HG03432 (cell line): ENCODE measurements at regions not wholly inside any gene's neighbourhood (a gene's known extent, or its start where the extent isn't known, plus 50 kb on each side); places are given as distances from the start of the nearest gene placed in this dataset.
A peak's percentile ranks its signal among the peaks of the same experiment; 100 is the strongest.

Experiments used
- ATAC-seq: cut with Tn5 transposase; IDR thresholded peaks from one replicate; pipeline ENCODE4 v1.9.1; 2021; ENCODE audit warnings: mild to moderate bottlenecking, moderate library complexity; ENCODE audit not compliant: unreplicated experiment

DNA sequence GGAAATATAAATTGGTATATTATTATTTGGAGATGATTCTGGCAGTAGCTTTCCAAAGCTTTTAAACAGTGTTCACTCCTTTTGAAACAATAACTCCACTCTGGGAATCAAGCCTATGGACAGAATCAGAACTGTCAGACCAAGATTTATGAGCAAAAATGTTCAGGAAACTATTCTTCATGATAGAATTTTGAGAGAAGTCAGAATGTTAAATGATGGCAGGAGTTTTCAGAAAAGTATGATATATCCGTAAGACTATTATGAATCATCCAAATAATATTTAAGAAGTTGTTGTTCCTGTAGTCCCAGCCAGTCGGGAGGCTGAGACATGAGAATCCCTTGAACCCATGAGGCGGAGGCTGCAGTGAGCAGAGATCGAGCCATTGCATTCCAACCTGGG lies 50.5 kb upstream of the ADGRG2 start:
- ATAC-seq, result no peak

DNA sequence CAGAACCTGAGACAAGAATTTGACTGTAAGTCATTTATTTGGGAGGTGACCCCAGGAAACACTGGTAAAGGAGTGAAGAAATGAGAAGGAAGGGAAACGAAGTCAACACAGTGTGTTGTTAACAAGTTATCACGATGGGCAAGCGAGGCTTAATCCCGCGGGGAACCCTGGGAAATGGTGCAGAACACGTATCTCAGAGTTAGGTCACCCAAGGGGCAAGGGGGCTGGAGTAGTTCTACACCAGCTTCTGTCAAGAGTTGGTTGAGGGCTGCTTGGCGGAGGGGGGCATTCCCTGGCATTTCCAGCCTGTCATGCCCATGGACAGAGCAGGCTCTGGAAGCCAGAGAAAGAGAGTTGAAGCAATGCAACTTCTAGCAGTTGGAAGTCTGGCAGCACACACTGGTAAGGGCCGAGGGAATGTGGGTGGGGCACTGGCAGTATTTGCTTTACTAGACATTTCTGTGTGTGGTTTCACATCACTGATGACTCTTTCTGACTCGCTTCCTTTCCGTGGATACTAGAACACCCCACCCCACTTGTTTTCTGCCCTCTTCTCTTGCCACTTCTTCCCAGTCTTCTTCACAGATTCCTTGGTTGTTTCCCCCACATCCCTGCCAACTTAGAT lies 52.2 kb upstream of the ADGRG2 start:
- ATAC-seq, result no peak

DNA sequence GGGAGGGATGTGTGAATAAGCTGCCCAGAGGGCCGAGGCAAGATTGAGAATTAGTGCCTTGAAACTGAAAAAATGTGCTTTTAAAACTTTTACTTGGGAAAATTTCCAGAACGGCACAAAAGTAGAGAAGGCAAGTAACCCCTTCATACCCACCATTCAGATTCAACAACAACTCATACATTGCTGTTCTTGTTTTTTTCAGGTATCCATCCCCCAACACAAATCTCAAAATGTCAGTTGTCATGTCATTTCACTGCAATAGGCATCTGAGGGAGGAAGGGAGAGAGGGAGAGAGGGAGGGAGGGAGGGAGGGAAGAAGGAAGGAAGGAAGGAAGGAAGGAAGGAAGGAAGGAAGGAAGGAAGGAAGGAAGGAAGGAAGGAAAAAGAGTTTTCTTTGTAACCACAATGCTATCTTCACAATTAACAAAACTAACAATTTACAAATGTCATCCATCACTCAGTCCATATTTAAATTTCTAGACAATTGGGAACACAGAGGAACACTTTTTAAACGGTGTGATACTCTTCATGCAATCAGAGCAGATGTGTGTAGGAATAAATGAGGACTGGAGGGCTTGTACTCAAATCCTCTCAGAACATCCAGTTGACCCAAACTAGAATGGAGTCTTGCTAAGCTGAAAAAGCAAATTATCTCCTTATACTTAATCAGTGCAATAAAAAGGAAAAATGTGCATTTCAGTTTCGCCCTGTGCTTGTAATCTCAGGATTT lies 54.8 kb upstream of the ADGRG2 start:
- no peak for ATAC-seq

DNA sequence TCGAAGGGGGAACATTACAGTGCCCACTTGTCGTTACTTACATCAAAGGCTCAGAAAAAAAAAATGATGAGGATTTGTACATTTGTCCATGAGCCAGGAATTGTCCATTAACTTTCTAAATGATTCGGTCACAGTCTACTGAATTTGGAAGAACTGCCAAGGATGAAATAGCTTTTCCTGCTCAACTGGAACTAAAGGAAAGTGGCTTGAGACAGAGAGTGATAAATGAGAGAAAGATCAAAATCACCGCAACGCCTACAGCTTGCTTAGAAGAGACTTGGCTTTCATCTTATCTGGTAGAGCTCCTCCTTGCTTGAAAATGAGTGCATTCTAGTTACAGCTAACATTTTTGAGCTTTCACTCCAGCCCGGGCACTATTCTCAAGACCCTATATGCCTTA lies 55.5 kb upstream of the ADGRG2 start:
- no peak for ATAC-seq

DNA sequence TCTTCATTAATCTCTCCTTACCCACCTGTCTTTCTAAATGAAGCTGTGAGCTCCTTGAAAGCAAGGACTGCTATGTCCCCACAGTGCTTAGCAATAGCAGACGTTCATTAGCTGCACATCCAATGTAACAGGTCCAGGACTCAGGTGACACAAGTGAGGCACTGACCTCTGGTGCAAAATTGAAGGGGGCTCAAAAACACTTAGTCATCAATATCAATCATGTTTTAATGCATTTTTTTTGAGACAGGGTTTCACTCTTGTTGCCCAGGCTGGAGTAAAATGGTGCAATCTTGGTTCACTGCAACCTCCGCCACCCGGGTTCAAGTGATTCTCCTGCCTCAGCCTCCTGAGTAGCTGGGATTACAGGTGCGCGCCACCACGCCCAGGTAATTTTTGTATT lies 56.1 kb upstream of the ADGRG2 start:
- no peak for ATAC-seq

DNA sequence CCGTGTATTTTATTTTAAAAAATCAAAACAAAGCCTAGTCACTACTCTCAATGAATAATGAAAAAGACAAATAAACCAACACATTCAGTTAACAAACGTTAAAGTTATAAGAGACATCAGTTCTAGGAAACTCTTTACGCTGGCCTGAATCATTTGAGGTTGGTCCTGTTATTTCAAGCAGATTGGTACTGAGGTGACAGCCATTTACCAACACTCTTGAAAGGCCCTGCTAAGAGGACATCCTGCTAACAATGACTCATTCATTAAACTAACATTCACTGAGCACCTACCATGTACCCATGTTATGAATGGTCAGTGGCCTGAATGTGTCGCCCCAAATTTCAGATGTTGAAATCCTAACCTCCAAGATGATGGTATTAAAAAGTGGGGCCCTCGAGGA lies 57.1 kb upstream of the ADGRG2 start:
- ATAC-seq, result no peak

DNA sequence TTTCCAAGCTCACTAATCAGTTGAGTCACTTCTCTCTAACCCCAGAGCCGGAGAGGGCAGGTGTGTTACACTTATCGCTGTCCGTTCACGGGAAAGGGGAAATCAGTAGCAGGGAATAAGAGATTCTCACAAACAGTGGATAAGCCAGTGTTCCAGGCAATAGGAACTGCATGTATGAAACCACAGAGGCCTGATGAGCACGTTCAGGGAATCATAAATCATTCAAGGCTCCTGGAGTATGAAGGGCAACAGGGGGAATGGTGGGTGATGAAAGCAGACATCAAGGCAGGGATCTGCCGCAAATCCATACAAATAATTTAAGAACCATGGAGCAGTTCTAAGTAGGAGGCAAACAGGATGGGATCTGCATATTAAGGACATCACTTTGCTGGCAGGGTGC lies 59.1 kb upstream of the ADGRG2 start:
- ATAC-seq, result no peak

DNA sequence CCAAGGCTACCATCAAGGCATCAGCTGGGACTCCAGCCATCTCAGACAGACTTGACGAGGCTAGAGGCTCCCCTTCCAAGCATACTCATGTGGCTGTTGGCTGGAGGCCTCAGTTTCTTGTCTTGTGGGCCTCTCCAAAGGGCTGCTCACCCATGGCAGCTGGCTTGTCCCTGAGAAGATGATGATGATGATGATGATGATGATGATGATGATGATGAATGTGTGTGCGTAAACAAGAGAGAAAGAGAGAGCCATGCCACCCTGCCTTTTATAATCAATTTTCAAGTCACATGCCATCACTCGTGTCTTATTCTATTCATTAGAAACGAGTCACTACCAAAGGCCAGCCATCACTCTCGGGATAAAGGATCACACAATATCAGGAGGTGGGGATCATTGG lies 60.5 kb upstream of the ADGRG2 start:
- ATAC-seq, result no peak

DNA sequence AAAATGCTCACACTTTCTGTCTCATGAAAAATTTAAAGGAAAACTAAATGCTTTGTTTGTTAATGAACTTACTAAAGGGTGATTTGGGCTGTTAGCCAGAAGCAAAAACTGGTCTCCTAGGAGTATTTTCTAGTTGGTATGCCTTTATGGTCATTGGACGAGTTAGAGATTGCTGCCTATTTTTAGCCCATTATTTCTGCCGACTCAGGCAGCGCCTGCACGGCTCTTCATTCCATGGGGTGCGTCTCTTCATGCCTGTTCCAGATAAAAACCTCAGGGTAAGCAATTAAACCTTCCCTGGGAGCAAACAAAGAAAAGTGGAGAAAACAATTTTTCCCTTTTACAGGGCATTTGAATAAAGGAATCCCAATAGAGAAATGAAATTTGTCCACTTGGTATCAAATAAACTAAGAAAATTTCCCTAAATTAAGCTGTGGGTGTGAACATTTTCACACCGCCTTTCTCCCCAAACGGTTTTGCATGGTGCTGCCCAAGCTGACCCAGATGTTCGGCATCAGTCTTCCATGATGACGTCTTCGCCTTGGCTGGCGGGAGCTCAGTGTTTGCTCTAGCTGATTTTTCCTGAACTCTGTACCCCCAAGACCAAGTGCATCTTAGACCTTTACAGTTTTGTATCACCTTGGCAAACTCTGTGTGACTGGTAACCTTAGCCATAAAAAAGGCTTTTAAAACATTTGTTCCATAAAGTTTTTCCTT lies 61.7 kb upstream of the ADGRG2 start:
- ATAC-seq, result no peak

DNA sequence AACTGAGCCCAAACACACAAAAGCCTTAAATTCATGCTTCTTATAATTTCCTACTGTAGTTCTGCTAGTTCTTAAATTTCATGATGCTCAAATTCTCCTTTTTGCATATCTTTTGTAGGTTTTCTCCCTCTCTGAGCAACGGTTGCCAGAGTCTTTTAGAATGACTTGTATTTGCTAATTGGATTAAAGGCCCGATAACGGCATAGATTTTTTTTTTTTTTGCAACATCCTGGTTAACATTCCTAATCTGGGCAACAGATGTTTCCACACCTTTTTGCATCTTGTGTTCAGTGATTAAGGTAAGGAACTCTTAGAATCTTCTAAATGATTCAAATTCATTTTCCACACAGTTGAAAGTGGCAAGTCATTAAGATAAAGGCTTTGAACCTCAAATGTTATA lies 66.3 kb upstream of the ADGRG2 start:
- no peak for ATAC-seq

DNA sequence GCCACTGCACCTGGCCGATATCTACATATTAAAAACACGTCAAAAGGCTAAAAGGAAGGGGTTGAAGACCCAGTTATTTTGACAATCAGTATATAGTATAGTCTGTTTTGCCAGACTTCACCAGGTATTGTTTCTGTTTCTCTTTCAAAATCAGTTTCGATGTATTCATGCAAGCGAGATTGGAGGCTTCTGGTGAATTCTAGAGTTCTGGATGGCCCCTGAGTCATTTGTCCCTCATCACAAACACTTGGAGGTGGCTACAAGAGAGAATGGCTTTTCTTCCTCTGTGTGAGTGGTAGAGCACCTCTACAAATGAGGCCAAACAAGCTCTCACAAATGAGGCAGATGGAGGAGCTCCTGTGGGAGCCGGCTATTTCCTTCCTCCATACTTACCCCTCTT lies 68.6 kb upstream of the ADGRG2 start:
- ATAC-seq, result no peak

DNA sequence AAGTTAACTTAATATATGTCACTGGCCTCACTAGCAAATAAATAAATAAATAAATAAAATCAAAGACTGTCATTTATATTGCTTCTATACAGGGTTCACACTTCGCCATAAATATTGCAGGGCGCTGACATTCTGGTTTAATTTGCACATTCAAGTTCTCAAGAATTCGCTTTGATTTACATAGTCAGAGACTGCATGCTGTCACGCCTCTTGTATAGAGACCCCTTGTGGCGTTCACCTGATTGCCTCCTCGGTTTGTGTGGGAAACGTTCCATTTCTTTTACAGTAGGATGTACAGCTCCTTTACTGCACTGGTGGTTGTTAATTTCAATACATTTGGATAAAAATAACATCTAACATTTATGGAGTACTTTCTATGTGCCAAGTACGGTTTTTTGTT lies 71.3 kb upstream of the ADGRG2 start:
- no peak for ATAC-seq

DNA sequence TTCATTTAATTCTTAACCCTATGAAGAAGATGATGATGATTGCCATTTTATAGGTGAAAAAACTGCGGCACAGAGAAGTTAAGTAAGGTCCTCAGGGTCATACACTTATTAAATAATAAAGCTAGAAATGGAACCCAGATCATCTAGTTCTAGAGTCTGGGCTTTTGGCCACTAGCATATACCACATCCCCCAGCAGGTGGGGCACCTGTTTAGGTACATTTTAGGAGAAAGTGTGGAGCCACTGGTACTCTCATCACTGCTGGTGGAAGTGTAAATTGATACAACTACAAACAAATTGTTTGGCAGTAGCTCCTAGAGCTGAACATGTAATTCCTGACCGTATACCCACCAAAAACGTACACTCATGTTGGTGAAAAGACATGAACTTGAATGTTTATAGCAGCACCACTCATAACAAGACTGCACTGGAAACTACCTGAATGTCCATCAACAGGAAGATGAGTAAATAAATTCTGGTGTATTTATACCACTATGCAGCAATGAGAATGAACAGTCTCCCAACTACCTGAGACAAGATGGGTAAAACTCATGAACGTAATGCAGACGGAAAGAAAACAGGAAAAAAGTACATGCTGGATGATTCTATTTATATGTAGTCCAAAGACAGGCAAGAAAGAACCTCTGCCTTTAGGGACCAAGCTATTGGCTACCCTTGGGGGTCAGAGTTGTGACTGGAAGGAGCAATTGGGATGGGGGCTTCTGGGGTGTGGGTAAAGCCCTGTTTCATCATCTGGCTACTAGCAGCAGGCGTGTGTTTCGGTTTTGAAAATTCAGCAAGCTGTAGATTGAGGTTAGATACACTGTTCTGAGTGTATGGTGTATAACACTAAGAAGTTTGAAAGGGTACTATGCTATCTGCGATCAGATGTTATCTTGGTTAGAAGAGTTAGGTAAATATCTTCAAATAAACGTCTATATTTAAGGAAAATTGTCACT lies 72.3 kb upstream of the ADGRG2 start:
- peak; percentile 68 for ATAC-seq

DNA sequence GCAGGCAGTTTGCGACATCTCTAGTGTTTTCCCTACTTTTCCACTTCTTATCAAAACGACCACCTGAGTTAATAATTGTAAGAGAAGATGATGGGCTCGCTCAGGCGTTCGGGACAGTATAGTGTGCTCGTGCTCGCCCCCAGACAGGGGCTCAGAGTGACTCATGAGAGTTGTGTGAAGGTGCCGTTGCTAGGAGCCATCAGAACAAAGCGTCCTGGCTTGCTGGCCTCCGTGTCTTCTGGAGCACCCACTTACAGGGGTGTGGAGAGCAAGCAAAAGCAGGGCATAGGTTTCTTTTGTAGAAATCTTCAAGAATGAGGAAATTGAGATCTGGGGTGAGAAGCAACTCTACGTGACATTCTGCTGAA lies 73.0 kb upstream of the ADGRG2 start:
- peak; percentile 41 for ATAC-seq

DNA sequence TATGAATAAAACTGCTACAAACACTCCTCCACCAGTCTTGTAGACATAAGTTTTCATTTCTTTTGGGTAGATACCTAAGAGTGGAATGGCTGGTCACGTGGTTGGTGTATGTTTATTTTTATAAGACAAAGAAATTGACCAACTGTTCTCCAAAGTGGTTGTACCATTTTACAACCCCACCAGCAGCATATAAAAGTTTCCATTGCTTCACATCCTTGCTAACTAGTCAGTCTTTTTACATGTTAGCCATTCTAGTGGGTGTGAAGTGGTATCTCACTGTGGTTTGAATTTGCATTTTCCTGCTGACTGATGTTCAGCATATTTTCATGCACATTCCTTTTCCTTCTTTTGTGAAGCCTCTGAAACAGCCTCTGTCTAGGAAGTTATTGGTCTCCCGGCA lies 76.2 kb upstream of the ADGRG2 start:
- ATAC-seq, result no peak

DNA sequence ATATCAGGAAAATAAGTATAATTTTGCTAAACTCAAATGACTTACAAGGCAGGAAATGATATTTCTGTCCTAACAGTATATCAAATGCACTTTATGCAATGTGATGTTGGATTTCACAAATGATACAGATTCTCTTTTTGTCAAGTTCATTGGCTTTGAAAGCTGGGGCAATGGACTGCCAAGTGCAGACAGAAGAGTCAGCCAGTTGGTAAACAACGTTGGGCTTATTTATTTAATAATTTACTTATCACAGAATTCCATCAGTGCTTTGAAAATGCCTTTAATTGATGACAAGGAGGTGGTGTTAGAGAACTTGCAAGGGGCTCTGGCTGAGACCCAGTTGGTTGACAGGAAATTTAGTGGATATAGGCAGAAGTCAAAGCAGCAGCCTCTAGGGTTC lies 79.9 kb upstream of the ADGRG2 start:
- ATAC-seq, result no peak

DNA sequence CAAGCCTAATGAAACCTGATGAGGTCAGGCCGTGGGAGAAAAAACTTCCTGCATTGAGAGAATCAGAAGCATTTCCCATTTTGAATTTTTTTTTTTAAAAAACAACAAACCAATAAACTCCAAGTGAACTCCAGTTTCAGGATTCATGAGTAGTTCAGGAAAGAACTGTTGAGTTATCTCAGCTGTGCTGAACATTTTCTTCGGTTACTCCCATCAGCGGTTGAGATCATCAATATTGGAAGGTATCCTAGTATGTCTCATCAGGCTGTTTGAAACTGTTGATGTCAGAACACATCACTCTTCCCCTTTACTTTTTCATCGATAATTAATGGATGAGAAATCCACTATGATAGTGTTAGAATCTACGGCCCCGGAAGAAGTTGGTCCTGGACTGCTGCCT lies 82.4 kb upstream of the ADGRG2 start:
- no peak for ATAC-seq

DNA sequence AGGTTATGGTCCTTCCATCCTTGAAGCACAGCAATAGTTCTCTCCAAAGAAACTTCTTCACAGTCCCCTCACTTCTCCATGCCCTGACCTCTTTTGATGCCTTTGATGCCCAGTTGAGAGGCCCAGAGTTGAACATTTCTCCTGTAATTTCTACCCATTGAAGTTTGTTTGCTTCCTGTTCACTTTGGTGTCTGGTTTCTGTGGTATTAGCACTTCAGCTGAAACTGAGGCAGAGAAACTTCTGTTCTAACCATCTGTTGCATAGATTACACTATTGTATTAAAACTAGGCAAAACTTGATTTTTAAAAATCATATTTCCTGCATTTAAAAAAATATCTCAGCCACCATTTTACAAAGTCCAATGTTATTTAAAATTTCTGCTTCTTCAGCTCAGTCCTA lies 89.8 kb upstream of the ADGRG2 start:
- peak; percentile 71 for ATAC-seq

DNA sequence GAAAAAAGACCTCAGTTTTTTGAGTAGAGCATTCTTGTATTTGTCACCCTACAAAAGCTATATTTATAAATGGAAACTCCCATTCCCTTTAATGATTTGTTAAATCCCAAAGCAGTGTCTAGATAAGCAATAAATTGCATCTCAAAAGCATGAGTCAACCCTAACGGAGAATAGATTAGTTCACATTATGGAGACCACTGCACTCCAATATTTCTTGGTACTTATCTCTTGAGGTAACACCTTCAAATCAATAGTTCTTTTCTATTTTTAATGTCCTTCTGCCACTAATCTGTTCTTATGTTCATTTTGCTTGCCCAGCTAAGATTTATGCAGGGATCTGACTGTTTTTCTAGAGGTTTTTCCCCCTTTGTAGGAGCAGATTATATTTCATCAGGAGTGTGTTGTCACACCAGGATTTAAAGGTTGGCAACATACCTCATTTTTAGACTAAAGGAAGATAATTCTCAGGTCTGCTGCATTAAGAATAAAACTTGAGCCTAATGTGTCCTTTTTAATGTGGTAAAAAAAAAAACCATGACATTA lies 91.4 kb upstream of the ADGRG2 start:
- ATAC-seq, result no peak

DNA sequence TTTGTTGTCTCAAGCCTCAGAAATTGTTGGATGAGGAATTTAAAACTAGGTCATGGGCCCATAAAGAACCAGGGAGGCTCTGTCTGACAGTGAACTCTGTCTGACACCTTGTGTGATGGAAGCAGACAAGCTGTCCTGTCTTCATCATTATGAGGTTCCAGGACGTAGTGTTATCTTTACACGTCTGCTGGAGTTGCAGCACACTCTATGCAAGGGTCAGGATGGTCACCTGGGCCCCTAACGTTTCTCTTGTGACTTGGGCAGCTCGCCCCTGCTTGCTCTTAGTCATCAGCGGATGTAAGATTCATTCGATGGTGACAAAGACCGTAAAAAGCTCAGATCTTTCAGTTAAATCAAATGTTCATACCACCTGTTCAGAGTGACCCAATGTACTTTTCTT lies 92.0 kb upstream of the ADGRG2 start:
- ATAC-seq, result no peak

DNA sequence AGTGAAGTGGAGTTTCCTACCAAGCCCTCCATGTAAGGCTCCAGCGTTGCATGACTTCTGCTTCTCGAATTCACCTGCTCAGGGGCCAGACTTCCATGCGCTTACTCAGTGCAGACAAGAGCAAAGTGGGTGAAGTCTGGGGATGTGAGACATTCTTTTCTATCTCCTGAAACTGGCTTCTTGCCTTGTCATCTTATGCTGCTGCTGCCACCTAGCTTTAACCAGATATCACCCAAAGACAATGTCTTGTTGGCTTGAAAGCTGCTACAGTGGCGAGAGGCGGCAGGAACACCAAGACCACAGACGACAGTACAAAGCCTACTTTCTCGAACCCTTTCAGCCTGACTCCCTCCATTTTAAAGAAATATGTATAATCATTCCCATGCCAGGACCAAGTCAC lies 103.6 kb upstream of the ADGRG2 start:
- ATAC-seq, result no peak
